H9 (cell line): ENCODE measurements at regions not wholly inside any gene's neighbourhood (a gene's known extent, or its start where the extent isn't known, plus 50 kb on each side); places are given as distances from the start of the nearest gene placed in this dataset.

Experiments used
- DNase-seq: peaks from one replicate; pipeline ENCODE4 v3.0.0-alpha.2; 2017
- H2AFZ ChIP-seq: one replicate; pipeline ENCODE4 v1.6.1; 2013; ENCODE audit warnings: mild to moderate bottlenecking, low read length, control low read depth, moderate library complexity
- H2AK5ac ChIP-seq: 2 replicates; pipeline ENCODE4 v1.6.1; 2013; ENCODE audit warnings: low read length, control low read depth, mixed read lengths; ENCODE audit not compliant: insufficient read length
- H2BK120ac ChIP-seq: one replicate; pipeline ENCODE4 v1.6.1; 2013; ENCODE audit warnings: low read depth, mild to moderate bottlenecking, low read length, control low read depth, inconsistent platforms; ENCODE audit not compliant: poor library complexity, severe bottlenecking
- H2BK12ac ChIP-seq: 2 replicates; pipeline ENCODE4 v1.6.1; 2013; ENCODE audit warnings: low read length, control low read depth, mixed read lengths, low read depth; ENCODE audit not compliant: insufficient read length
- H2BK15ac ChIP-seq: 2 replicates; pipeline ENCODE4 v1.6.1; 2013; ENCODE audit warnings: low read depth, low read length, control low read depth
- H2BK20ac ChIP-seq: one replicate; pipeline ENCODE4 v1.6.1; 2013; ENCODE audit warnings: low read depth, mild to moderate bottlenecking, low read length, control low read depth, inconsistent platforms; ENCODE audit not compliant: poor library complexity, severe bottlenecking
- H2BK5ac ChIP-seq: 2 replicates; pipeline ENCODE4 v1.6.1; 2013; ENCODE audit warnings: low read length, control low read depth, mixed read lengths; ENCODE audit not compliant: insufficient read length
- H3K14ac ChIP-seq: 2 replicates; pipeline ENCODE4 v1.6.1; 2013; ENCODE audit warnings: low read length, control low read depth; ENCODE audit not compliant: insufficient read depth
- H3K18ac ChIP-seq: 2 replicates; pipeline ENCODE4 v1.6.1; 2013; ENCODE audit warnings: low read depth, mild to moderate bottlenecking, mixed read lengths, low read length, control low read depth; ENCODE audit not compliant: insufficient read length
- H3K23ac ChIP-seq: 2 replicates; pipeline ENCODE4 v1.6.1; 2013; ENCODE audit warnings: low read length, control low read depth, mixed read lengths, low read depth; ENCODE audit not compliant: insufficient read length
- H3K23me2 ChIP-seq: 2 replicates; pipeline ENCODE4 v1.6.1; 2013; ENCODE audit warnings: low read depth, mild to moderate bottlenecking, mixed read lengths, low read length, control low read depth; ENCODE audit not compliant: insufficient read length, poor library complexity, severe bottlenecking
- H3K27ac ChIP-seq: 2 replicates; pipeline ENCODE4 v1.5.1; 2013; ENCODE audit warnings: low read length, control low read depth, mixed read lengths, low read depth; ENCODE audit not compliant: insufficient read length
- H3K27me3 ChIP-seq: 2 replicates; pipeline ENCODE4 v1.6.1; 2013; ENCODE audit warnings: low read length, control low read depth, inconsistent platforms; ENCODE audit not compliant: insufficient read depth
- H3K4ac ChIP-seq: 2 replicates; pipeline ENCODE4 v1.6.1; 2013; ENCODE audit warnings: low read depth, mild to moderate bottlenecking, control low read depth, inconsistent platforms, low read length, moderate library complexity
- H3K4me1 ChIP-seq: 2 replicates; pipeline ENCODE4 v1.6.1; 2013; ENCODE audit warnings: low read length, control low read depth, inconsistent platforms; ENCODE audit not compliant: insufficient read depth
- H3K4me2 ChIP-seq: 2 replicates; pipeline ENCODE4 v1.6.1; 2013; ENCODE audit warnings: low read length, control low read depth, mixed read lengths; ENCODE audit not compliant: insufficient read length, insufficient read depth
- H3K56ac ChIP-seq: 2 replicates; pipeline ENCODE4 v1.6.1; 2013; ENCODE audit warnings: low read depth, mild to moderate bottlenecking, mixed read lengths, low read length, control low read depth; ENCODE audit not compliant: insufficient read length
- H3K79me1 ChIP-seq: 2 replicates; pipeline ENCODE4 v1.6.1; 2013; ENCODE audit warnings: low read depth, mild to moderate bottlenecking, moderate library complexity, low read length, control low read depth, inconsistent platforms; ENCODE audit not compliant: insufficient read depth, poor library complexity, severe bottlenecking
- H3K79me2 ChIP-seq: 2 replicates; pipeline ENCODE4 v1.6.1; 2013; ENCODE audit warnings: low read length, control low read depth, inconsistent platforms; ENCODE audit not compliant: insufficient read depth
- H3K9ac ChIP-seq: 2 replicates; pipeline ENCODE4 v1.6.1; 2013; ENCODE audit warnings: low read length, control low read depth, mixed read lengths; ENCODE audit not compliant: insufficient read length; ENCODE audit errors: extremely low read depth
- H3K9me3 ChIP-seq: one replicate; pipeline ENCODE4 v1.6.1; 2013; ENCODE audit warnings: low read depth, low read length, inconsistent platforms; ENCODE audit not compliant: control insufficient read depth
- H3T11ph ChIP-seq: one replicate; pipeline ENCODE4 v1.6.1; 2013; ENCODE audit warnings: mild to moderate bottlenecking, low read length, control low read depth, inconsistent platforms
- H4K20me1 ChIP-seq: one replicate; pipeline ENCODE4 v1.6.1; 2013; ENCODE audit not compliant: control insufficient read depth, insufficient read length, insufficient read depth
- H4K5ac ChIP-seq: 2 replicates; pipeline ENCODE4 v1.6.1; 2013; ENCODE audit warnings: low read depth, mild to moderate bottlenecking, mixed read lengths, low read length, control low read depth; ENCODE audit not compliant: insufficient read length
- H4K8ac ChIP-seq: replicated peaks from 2 replicates; pipeline ENCODE4 v1.6.1; 2013; ENCODE audit warnings: low read length, control low read depth, mixed read lengths, low read depth; ENCODE audit not compliant: insufficient read length
- H4K91ac ChIP-seq: 2 replicates; pipeline ENCODE4 v1.6.1; 2013; ENCODE audit warnings: low read depth, mild to moderate bottlenecking, moderate library complexity, mixed read lengths, low read length, control low read depth; ENCODE audit not compliant: insufficient read length
- H3K27ac Mint-ChIP-seq, 3 experiments: 2 replicates in 2 of 3; 3 replicates in 1 of 3; pipeline ENCODE4 v1.8.0; 2020 to 2021; ENCODE audit warnings: mixed read lengths in 3 of 3, mild to moderate bottlenecking in 1 of 3, moderate library complexity in 1 of 3
- H3K27me3 Mint-ChIP-seq: 2 replicates; pipeline ENCODE4 v1.8.0; 2021; ENCODE audit warnings: low read depth, mild to moderate bottlenecking, moderate library complexity, mixed read lengths
- H3K36me3 Mint-ChIP-seq, 3 experiments: 2 replicates in 2 of 3; 3 replicates in 1 of 3; pipeline ENCODE4 v1.8.0; 2020 to 2021; ENCODE audit warnings: low read depth in 3 of 3, mixed read lengths in 3 of 3; ENCODE audit not compliant: insufficient read depth in 1 of 3
- H3K4me1 Mint-ChIP-seq, 2 experiments: 2 replicates each; pipeline ENCODE4 v1.8.0; 2020; ENCODE audit warnings: mixed read lengths in 2 of 2
- H3K4me3 Mint-ChIP-seq, 2 experiments: 2 replicates in 1 of 2; 3 replicates in 1 of 2; pipeline ENCODE4 v1.8.0; 2020 to 2021; ENCODE audit warnings: mild to moderate bottlenecking in 2 of 2, mixed read lengths in 2 of 2, moderate library complexity in 1 of 2
- H3K9me3 Mint-ChIP-seq, 2 experiments: 2 replicates in 1 of 2; 3 replicates in 1 of 2; pipeline ENCODE4 v1.8.0; 2020; ENCODE audit warnings: mild to moderate bottlenecking in 2 of 2, mixed read lengths in 2 of 2, moderate library complexity in 1 of 2
- CTCF ChIP-seq: fragments of 200-600 bp; sonication (generic); conservative IDR thresholded peaks from 3 replicates; pipeline ENCODE4 v1.8.0; 2021; ENCODE audit warnings: antibody characterized with exemption, mild to moderate bottlenecking
- WGBS: extraction: QIAGEN DNeasy Blood & Tissue Kit; methylation state at CpG from one replicate; pipeline ENCODE4 v1.1.7; 2013; ENCODE audit warnings: missing lambda C conversion rate, low lambda C conversion rate, mixed read lengths; ENCODE audit not compliant: insufficient read length; ENCODE audit errors: extremely low coverage; 5-methylcytosine and 5-hydroxymethylcytosine counted together

DNA sequence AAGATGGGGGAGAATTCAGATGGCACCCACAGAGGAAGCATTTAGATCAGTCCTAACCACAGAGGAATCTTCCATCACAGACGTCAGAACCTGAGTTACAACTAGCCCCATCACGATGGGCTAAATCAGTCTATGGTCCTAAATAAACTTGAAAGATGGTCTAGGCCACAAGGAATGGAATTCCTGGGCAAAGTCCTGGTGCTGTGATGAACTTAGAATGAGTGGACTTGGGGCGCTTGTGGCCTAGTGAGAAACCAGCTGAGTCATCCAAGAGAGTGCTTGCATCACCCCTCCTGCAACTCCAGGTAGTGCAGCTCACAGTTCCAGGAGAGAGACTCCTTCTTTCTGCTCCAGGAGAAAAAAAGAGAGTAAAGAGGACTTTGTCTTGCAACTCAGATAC, 722.9 kb upstream of the RGMB start:
- no peak overlapping the region for H2AK5ac ChIP-seq
- H3K27ac ChIP-seq: no peak overlapping the region
- no peak for DNase-seq
- no peak overlapping the region for H3K23ac ChIP-seq
- no CpG with 5 or more reads among the region's 3 CpGs for WGBS
- no peak overlapping the region for H3T11ph ChIP-seq
- no peaks in the 10 kb centered on the region for H3K9me3 ChIP-seq
- H3K27me3 ChIP-seq: no peaks in the 10 kb centered on the region
- H3K4me1 ChIP-seq: no peaks in the 10 kb centered on the region
- no peaks in the 10 kb centered on the region for H3K27me3 Mint-ChIP-seq
- no peak overlapping the region for H2BK12ac ChIP-seq
- H4K8ac ChIP-seq: no peak overlapping the region
- no peak overlapping the region for H3K9ac ChIP-seq
- H3K4me2 ChIP-seq: no peak overlapping the region
- H3K36me3 Mint-ChIP-seq: peaks cover 0 to 1% (median 0%) of the 10 kb centered on the region in 3 experiments; a peak in 2 of 7 replicates
- TF ChIP-seq CTCF: no peak
- no peak overlapping the region; a peak in 1 of 7 replicates for H3K27ac Mint-ChIP-seq
- peaks cover 0 to 3% of the 10 kb centered on the region in 2 experiments; a peak in 2 of 5 replicates for H3K9me3 Mint-ChIP-seq
- H4K5ac ChIP-seq: no peak overlapping the region
- no peak overlapping the region for H3K4ac ChIP-seq
- H3K4me3 Mint-ChIP-seq: no peak overlapping the region
- no peak overlapping the region for H3K14ac ChIP-seq
- H2BK15ac ChIP-seq: no peak overlapping the region
- H2BK20ac ChIP-seq: no peak overlapping the region
- H3K18ac ChIP-seq: no peak overlapping the region
- H2AFZ ChIP-seq: no peak overlapping the region
- H2BK5ac ChIP-seq: no peak overlapping the region
- H2BK120ac ChIP-seq: no peak overlapping the region
- no peaks in the 10 kb centered on the region for H3K23me2 ChIP-seq
- no peaks in the 10 kb centered on the region for H3K79me1 ChIP-seq
- H4K91ac ChIP-seq: no peak overlapping the region
- H4K20me1 ChIP-seq: no peaks in the 10 kb centered on the region
- no peak overlapping the region for H3K56ac ChIP-seq
- peaks cover 0 to 3% of the 10 kb centered on the region in 2 experiments; a peak in 1 of 4 replicates for H3K4me1 Mint-ChIP-seq
- no peaks in the 10 kb centered on the region for H3K79me2 ChIP-seq
